Natural killer cell (primary cell): ENCODE measurements at regions not wholly inside any gene's neighbourhood (a gene's known extent, or its start where the extent isn't known, plus 50 kb on each side); places are given as distances from the start of the nearest gene placed in this dataset.

ENCODE experiments used
- ATAC-seq, 3 donors: fragments of 150-1000 bp in 2 of 3; fragments of 200-7000 bp in 1 of 3; cut with Tn5 transposase; 1 replicate in 1 of 3; 2 replicates in 2 of 3; pipeline ENCODE4 v1.10.0; 2021; ENCODE audit warnings: mild to moderate bottlenecking in 2 of 3, moderate library complexity in 2 of 3
- DNase-seq, 2 donors: peaks; one replicate each; pipeline versions ENCODE4 v3.0.0 to v3.0.0-alpha.2; 2013 to 2021; ENCODE audit warnings: mixed read lengths in 1 of 2
- H3K27ac ChIP-seq: one replicate; pipeline ENCODE4 v1.5.1; 2013; ENCODE audit warnings: mild to moderate bottlenecking, low read length
- H3K27me3 ChIP-seq: one replicate; pipeline ENCODE4 v1.6.1; 2013; ENCODE audit warnings: low read length; ENCODE audit not compliant: control insufficient read depth, insufficient read depth
- H3K36me3 ChIP-seq: one replicate; pipeline ENCODE4 v1.6.1; 2013; ENCODE audit warnings: low read length; ENCODE audit not compliant: control insufficient read depth, insufficient read depth
- H3K4me1 ChIP-seq: one replicate; pipeline ENCODE4 v1.6.1; 2013; ENCODE audit warnings: low read length; ENCODE audit not compliant: control insufficient read depth, insufficient read depth
- H3K4me3 ChIP-seq: one replicate; pipeline ENCODE4 v1.5.1; 2013; ENCODE audit warnings: low read length
- H3K9me3 ChIP-seq: one replicate; pipeline ENCODE4 v1.6.1; 2013; ENCODE audit warnings: low read length; ENCODE audit not compliant: control insufficient read depth, insufficient read depth
- H3K27ac Mint-ChIP-seq, 2 donors: one replicate each; pipeline ENCODE4 v1.8.0; 2022; ENCODE audit warnings: mild to moderate bottlenecking in 2 of 2, mixed read lengths in 2 of 2, moderate library complexity in 1 of 2
- H3K27me3 Mint-ChIP-seq, 2 donors: one replicate each; pipeline ENCODE4 v1.8.0; 2022; ENCODE audit warnings: low read depth in 2 of 2, mixed read lengths in 2 of 2
- H3K36me3 Mint-ChIP-seq: one replicate; pipeline ENCODE4 v1.8.0; 2022; ENCODE audit warnings: mixed read lengths
- H3K4me1 Mint-ChIP-seq, 2 donors: one replicate each; pipeline ENCODE4 v1.8.0; 2022; ENCODE audit warnings: mixed read lengths in 2 of 2
- H3K4me3 Mint-ChIP-seq: one replicate; pipeline ENCODE4 v1.8.0; 2022; ENCODE audit warnings: mild to moderate bottlenecking, moderate library complexity, mixed read lengths
- H3K9me3 Mint-ChIP-seq, 2 donors: one replicate each; pipeline ENCODE4 v1.8.0; 2022; ENCODE audit warnings: mixed read lengths in 2 of 2
- WGBS: methylation state at CpG from one replicate; pipeline ENCODE4 v1.1.7; 2013; ENCODE audit warnings: missing lambda C conversion rate; ENCODE audit not compliant: insufficient coverage; 5-methylcytosine and 5-hydroxymethylcytosine counted together
- intact Hi-C: fragments of 100-400 bp; cut with micrococcal nuclease; formaldehyde crosslinking; loops from one replicate; pipeline ENCODE4 v1.14.2; 2022
- TF ChIP-seq, protein P1 (sequence below): fragments of 200-600 bp; IDR thresholded peaks from one replicate; pipeline ENCODE4 v1.8.0; 2022; ENCODE audit warnings: antibody characterized with exemption

DNA sequence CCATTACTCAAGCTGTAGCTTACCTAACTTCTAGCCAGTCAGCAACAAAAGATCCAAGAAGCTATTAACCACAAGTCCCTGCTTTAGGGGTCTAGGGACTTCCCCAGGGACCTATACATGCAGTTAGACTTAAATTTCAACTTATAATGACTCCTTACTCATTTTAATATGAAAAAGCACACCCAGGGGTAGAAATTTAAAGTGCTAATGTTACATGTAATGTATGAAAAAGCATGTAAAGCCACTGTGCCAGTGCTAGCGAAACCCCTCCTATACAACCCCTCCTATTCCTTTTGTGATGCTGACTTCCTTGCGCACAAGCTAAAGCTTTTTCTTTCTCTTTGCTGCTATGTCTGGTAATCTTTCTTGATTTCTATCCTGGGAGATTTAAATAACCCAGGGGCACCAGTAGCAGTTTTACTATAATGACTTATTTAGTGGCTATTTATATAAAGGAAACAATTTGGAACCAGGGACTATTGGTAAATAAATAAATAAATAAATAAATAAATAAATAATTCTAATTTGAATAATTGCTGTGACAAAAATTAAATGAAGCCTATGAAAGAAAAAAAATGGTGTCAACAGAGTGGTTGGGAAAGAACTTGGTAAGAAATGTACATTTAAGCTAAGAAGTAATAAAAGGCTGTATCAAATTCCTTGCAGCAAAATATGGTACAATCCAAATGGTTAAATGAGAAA is 110.5 kb upstream of the MAGI2 start:
- TF ChIP-seq, protein P1, sequence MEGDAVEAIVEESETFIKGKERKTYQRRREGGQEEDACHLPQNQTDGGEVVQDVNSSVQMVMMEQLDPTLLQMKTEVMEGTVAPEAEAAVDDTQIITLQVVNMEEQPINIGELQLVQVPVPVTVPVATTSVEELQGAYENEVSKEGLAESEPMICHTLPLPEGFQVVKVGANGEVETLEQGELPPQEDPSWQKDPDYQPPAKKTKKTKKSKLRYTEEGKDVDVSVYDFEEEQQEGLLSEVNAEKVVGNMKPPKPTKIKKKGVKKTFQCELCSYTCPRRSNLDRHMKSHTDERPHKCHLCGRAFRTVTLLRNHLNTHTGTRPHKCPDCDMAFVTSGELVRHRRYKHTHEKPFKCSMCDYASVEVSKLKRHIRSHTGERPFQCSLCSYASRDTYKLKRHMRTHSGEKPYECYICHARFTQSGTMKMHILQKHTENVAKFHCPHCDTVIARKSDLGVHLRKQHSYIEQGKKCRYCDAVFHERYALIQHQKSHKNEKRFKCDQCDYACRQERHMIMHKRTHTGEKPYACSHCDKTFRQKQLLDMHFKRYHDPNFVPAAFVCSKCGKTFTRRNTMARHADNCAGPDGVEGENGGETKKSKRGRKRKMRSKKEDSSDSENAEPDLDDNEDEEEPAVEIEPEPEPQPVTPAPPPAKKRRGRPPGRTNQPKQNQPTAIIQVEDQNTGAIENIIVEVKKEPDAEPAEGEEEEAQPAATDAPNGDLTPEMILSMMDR, result no peak
- Mint-ChIP-seq H3K4me3 (no peak overlapping the region), H3K36me3 (no peaks in the 10 kb centered on the region), H3K27ac (no peak overlapping the region), H3K9me3 (peaks cover 5 to 20% of the 10 kb centered on the region in 2 donors), H3K4me1 (no peaks in the 10 kb centered on the region), H3K27me3 (no peaks in the 10 kb centered on the region)
- Histone ChIP-seq H3K27ac (no peak overlapping the region), H3K27me3 (no peaks in the 10 kb centered on the region), H3K4me1 (no peaks in the 10 kb centered on the region), H3K36me3 (no peaks in the 10 kb centered on the region), H3K4me3 (no peak overlapping the region), H3K9me3 (no peaks in the 10 kb centered on the region)
- intact Hi-C loops, result no loop called here
- 100% methylated on average over 1 of the region's 2 CpGs for WGBS
- DNase-seq (no peak), ATAC-seq (no peak)

DNA sequence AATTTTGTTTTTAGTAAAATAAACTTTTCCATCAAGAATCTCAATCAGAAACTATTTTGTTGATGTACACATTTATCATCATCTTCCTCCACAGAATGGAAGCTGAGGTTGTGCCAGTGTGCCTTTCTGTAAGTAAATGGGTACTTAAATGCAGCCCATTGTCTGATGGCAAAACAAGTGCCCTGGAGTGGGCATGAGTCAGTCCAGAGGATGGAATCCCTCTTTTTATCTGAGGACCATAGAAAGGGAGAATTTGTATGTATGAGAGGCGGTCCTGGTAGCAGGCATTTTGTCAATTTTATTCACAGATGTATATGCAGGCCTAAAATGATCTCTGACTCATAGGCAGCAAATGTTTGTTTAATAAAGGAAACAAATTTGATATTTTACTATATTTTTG is 102.1 kb upstream of the MAGI2 start:
- Histone ChIP-seq H3K4me1 (no peaks in the 10 kb centered on the region), H3K27me3 (no peaks in the 10 kb centered on the region), H3K36me3 (no peaks in the 10 kb centered on the region), H3K9me3 (no peaks in the 10 kb centered on the region), H3K4me3 (no peak overlapping the region), H3K27ac (no peak overlapping the region)
- Mint-ChIP-seq H3K27ac (no peak overlapping the region), H3K4me1 (no peaks in the 10 kb centered on the region), H3K27me3 (no peaks in the 10 kb centered on the region), H3K4me3 (no peak overlapping the region), H3K36me3 (no peaks in the 10 kb centered on the region), H3K9me3 (peaks cover 3 to 11% of the 10 kb centered on the region in 2 donors)
- intact Hi-C loops, result no loop called here
- TF ChIP-seq, protein P1, result no peak
- DNase-seq (no peak), ATAC-seq (no peak)
- 100% methylated on average over 1 of the region's 1 CpG for WGBS

DNA sequence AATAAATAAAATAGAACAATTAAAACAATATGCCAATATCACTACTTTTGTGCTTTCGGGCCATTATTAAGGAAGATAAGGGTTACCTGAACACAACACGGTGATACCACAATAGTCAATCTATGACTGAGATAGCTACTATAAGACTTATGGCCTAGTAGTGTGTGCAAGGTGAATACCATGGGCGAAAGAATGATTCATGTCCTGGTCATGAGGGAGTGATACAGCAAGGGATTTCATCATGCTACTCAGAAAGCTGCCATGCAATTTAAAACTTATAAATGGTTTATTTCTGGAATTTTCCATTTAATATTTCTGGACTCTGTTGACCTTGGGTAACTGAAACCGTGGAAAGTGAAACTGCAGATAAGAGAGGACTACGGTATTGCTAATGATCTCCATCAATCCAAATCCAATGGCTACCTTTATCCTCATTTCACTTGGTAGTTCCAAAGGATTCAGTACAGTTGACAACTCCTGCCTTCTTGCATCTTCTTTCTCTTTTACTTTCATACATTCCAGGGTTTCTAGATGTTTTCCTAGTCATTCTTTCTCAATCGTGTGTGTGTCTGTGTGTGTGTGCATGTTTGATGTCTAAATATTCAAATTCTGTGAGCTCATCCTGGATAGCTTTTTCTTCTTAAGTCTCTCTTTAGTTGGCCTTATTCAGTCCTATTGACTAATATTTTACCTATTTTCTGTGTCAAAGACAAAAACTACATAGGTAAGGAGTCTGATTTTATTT is 100.5 kb upstream of the MAGI2 start:
- Mint-ChIP-seq H3K4me1 (no peaks in the 10 kb centered on the region), H3K36me3 (no peaks in the 10 kb centered on the region), H3K4me3 (no peak overlapping the region), H3K27ac (no peak overlapping the region), H3K27me3 (no peaks in the 10 kb centered on the region), H3K9me3 (peaks cover 3 to 9% of the 10 kb centered on the region in 2 donors)
- intact Hi-C loops, result no loop called here
- ATAC-seq (no peak), DNase-seq (no peak)
- Histone ChIP-seq H3K4me3 (no peak overlapping the region), H3K4me1 (no peaks in the 10 kb centered on the region), H3K36me3 (no peaks in the 10 kb centered on the region), H3K9me3 (no peaks in the 10 kb centered on the region), H3K27ac (no peak overlapping the region), H3K27me3 (no peaks in the 10 kb centered on the region)
- TF ChIP-seq, protein P1, result no peak
- WGBS, result 88% methylated on average over 5 of the region's 6 CpGs
